ENCODE measurements at regions not wholly inside any gene's neighbourhood (a gene's known extent, or its start where the extent isn't known, plus 50 kb on each side); places are given as distances from the start of the nearest gene placed in this dataset.

DNA sequence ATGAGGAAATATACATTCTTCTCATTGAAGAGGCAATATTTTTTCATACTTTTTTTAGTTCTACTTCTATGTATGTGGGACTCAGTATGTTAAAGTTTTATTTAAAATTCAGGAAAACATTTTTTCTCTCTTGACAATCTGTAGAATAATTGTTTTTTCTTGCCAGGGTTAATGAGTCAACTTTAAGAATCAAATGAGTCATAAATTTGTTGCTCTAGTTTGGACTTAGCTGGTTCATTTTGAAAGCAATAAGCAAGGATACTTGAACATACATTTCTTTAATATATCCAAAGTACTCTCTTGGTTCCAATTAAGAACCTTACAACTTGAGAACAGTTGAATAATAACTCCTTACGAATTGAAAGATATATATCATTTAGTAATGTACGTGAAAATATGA, 1145.3 kb upstream of the B3GALT2 start:
- in situ Hi-C loops (cut with HindIII; ENCODE audit: low sequenced_read_pairs): no loop called here

DNA sequence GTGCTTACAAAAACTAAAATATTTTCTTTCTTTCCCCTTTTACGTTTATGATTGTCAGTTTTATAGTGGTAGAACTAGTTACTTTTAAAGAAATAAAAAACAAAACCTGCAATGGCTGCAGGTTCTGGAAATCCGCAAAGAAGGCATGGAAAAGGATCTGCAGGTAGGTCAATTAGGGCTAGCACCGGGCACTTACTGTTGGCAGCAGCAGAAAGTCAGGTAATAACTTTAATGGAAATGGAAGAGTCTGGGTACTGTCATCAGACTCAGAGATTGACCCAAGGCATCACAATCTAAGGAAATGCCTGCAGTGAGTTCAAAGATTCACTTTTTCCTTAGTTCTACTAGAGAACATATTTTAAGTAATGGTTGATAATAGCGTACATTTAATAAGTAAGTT, 1136.3 kb upstream of the B3GALT2 start:
- in situ Hi-C loops (cut with HindIII; ENCODE audit: low sequenced_read_pairs): no loop called here

DNA sequence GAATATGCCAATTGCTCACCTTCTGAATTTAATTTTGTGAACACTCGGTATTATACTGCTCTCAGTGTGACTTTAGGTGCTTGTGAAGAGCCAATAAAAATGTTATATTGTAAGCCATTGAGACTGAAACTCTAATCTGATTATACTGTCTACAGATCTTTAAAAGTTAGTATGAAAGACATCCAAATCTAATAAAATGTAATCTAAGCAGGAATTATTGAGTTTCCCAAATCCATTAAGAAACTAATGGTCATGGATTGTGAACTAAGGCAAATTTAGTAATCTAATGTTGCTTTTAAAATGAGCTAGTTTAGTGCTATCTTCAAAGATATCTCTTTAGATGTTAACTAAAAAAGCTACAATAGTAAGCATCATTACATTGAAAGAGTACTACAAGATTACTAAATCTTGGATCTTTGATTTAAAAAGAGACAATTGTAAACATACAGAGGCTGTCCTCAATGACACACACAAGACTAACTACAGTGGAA, 1132.4 kb upstream of the B3GALT2 start:
- in situ Hi-C loops (cut with HindIII; ENCODE audit: low sequenced_read_pairs): no loop called here

DNA sequence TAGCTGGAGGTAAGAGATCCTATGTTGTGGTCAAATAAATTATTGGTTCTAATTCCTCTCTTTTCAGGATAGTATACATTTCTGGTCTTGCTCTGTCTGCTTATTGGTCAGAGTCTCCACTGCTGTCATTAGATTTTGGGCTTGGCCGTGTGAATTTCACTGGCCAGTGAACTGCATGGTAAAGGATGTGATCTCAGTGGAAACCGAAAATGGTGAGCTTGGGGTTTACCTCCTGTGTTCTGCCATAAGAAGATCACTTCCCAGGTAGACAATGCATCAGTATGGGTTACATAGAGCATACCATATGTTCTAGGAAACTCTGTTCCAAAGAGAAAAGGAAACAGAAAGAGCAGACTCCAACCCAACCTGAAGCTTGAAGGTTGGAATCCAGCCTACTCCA, 1123.3 kb upstream of the B3GALT2 start:
- in situ Hi-C loops (cut with HindIII; ENCODE audit: low sequenced_read_pairs): no loop called here

DNA sequence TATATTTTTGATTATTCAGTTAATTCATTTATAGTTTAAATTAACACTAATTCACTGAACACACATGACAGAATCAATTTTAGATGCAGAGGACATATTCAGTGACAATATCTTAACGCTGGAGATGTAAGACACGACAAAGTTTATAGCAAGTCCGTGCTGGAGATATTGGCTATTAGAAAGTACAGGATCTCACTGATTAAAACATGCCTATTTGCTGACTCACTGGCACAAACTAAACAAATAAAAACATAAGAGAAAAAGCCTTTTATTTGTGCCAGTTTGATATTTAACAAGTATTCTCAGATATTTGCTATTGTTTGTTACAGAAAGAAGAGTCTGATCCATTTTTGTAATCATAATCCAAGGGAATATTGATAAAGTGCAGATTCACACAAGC, 1122.9 kb upstream of the B3GALT2 start:
- in situ Hi-C loops (cut with HindIII; ENCODE audit: low sequenced_read_pairs): no loop called here

DNA sequence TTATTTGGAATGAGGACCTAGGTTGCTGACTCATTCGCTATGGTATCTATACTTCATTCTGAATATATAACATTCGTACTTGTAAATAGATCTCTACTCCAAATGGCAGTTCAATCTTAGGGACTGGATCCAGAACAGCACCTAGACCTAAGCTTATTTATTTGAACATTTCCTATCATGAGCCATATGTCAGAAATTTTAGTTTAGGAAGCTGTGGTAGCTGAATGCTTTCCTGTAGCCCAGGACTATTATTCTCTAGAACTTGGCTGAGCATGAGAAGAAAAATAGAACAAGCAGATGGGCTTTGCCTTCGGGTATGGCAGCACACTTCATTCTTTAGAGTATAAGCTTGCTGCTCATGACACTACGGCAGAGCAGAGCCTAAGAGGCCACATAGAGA, 1114.4 kb upstream of the B3GALT2 start:
- in situ Hi-C loops (cut with HindIII; ENCODE audit: low sequenced_read_pairs): no loop called here

DNA sequence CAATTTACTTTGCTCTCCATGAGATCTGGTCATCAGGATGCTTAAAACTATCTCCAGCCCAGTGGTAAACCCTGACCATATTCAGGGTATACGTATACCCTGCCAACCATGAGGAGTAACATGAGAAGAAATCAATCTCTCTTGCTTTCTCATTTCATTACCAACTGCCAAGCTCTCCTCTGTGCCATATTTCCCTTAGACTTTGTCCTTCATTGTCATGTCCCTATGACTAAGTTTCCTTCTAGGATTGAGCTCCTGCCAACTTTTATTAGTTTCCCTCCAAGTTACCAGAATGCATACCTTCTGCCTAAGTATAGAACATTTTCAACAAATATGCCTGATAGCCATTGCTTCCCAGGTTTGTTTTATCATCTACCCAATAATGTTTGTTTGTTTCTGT, 1113.9 kb upstream of the B3GALT2 start:
- in situ Hi-C loops (cut with HindIII; ENCODE audit: low sequenced_read_pairs): no loop called here

DNA sequence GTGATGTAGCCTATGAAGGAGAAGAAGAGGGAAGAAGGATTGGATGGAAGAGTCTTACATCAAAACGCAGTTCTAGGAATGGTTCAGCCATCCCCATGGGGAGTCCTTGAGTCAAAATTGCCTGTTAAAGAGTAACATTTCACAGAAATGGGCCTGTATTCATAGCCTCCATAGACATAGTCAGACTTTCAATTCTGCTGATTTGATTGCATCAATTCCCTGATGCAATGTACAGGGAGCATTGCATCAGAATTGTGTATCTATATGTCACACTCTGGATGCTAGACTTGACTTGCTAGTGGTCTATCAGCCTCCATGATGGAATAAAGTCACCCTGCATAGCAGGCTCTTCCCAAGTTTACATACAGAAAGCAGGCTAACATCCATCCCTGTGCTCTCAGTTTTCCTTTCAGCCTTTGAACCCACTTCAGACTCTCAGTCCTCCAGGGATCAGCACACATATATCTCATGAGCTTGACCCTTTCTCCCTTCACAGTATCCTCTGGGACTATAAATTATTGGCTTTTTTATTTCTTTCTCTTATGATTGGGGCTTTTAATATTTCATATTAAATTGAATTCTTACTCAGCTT, 1111.7 kb upstream of the B3GALT2 start:
- in situ Hi-C loops (cut with HindIII; ENCODE audit: low sequenced_read_pairs): no loop called here

DNA sequence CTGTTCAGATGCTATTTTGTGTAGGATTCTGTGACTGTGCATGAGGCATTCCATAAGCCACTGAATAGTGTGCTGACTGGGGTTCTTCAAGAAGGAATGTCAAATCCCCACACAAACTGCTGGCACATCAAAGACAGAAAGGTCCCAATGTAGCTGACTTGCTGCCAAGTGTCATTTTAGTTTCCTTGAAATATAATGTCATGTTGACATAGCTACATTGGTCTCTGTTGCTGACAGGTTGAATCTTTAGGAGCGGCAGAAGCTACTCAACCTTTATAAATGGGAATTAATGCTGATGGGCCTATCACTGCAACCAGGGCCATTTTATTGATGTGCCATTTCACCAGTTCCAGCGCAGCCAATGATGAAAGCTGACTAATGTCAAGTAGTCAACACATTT, 1110.7 kb upstream of the B3GALT2 start:
- in situ Hi-C loops (cut with HindIII; ENCODE audit: low sequenced_read_pairs): no loop called here

DNA sequence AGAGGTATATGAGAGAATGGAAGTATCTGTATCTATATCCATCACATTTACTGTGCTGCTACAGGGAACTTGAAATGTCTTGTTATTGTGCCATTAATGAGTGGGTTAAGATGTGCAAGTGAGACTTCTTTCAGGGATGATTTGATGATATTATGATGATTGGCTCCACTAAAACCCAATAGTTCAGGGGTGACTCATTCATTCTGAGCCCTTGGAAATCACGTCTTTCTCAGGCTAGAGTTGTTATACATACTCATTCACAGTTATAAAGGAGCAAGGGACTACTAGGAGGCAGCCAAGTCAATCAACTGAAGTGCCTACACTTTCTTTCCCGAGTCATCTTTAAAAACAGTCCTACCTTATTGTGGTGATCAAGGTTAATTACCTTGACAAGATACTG, 1109.8 kb upstream of the B3GALT2 start:
- in situ Hi-C loops (cut with HindIII; ENCODE audit: low sequenced_read_pairs): no loop called here

DNA sequence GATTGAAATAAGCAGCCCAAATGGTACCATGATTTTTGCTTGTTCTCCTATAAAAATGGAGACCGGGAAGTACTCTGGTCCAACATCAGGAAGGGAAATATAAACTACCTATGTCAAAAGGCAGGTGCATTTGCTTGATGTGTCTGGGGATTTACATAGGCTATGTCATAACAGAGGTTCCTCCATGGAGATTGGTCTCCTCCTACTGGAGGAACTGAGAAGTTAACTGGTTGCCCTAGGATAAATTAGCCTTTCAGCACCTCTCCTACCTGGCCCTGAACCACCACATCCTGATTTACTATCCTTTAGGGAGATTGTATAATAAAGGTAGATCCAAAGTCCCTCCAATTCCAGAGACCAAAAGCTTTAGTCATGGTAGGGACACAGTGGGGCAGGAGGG, 1109.3 kb upstream of the B3GALT2 start:
- in situ Hi-C loops (cut with HindIII; ENCODE audit: low sequenced_read_pairs): no loop called here

DNA sequence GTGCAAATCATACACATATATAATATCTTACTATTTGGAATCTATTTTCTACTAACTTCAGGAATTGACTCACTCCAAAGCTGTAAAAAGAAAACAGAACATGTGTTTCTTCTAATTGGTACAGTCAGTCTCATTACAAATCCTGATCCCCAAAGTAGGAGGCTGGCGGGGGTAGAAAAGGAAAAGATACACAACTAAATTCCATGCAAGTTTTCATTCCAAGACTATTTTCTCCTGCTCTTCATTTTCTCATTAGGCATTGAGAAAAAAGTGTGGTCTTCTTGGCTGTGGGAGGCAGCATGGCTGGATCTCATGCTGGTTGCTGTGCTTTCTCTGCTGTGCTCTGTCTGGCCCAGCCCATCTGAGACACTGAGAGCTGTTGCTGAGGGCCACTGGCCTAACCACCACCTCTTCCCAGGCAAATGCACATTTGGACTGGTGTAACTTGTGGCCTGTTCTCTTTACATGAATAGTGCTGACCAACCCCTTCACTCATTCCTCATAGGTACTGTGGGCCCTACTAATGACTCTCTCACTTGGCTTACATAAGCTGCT, 1107.5 kb upstream of the B3GALT2 start:
- in situ Hi-C loops (cut with HindIII; ENCODE audit: low sequenced_read_pairs): no loop called here

DNA sequence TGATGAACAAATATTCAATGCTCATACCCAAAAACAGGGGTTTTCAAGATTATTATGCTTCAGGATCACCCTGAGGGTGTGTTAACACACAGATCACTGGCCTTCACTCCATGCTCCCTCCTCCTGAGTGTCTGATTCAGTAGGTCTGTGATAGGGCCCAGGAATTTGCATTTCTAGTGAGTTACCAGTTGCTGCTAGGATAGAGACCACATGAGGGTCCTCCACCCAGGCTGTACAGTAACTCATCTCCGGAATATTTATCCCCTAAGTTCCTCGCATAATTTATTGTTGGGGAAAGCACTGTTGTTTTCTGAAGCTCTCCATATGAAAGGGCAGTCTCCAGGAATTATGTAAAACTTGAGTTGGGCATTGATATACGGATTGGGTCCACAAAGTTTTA, 1106.6 kb upstream of the B3GALT2 start:
- in situ Hi-C loops (cut with HindIII; ENCODE audit: low sequenced_read_pairs): no loop called here

DNA sequence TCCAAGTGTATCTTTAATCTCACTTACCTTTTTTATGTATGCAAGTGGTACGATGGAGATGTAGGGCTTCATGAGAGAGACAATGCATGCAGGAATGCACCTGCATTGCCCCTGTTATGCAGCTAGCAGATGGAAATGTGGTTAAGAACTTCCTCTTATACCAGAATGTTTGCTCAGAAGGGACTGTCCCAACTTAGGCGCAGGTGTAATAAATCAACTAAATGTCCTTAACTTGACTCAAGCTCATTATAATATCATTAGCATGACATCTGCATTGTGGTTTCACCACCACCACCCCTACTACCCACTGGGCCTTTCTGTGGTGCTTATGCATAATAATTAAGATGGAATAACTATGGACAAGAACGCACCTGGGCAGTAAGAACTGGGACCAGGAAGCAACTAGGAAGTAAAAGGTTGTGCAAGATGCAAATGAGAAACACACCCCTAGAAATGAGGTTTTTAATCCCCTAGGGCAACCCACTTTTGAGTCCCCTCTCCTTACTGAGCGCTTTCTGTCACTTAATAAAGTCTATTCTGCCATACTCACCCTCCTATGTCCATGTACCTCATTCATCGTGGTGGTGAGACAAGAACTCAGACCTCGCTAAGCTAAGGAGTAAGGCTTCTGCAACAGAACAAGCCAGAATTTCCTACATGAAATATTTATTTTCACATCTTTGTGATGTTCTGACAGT, 1103.3 kb upstream of the B3GALT2 start:
- in situ Hi-C loops (cut with HindIII; ENCODE audit: low sequenced_read_pairs): no loop called here

DNA sequence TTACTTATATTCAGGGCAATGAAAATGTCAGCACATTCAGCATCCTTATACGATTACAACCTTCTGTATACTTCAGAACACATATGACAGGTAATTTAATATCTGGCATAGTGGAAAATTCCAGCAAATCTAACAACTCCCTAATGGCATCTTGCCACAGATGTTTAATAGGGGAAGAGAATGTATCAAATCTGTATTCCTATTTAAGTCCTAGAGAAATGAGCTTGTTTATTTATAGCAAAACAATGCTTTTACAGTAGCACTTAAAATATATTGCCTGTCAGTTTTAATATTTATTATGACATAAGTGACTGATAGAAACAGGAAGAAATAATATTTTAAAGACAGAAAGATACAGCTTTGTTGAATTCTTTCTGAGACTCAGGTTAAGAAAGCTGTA, 1101.8 kb upstream of the B3GALT2 start:
- in situ Hi-C loops (cut with HindIII; ENCODE audit: low sequenced_read_pairs): no loop called here

DNA sequence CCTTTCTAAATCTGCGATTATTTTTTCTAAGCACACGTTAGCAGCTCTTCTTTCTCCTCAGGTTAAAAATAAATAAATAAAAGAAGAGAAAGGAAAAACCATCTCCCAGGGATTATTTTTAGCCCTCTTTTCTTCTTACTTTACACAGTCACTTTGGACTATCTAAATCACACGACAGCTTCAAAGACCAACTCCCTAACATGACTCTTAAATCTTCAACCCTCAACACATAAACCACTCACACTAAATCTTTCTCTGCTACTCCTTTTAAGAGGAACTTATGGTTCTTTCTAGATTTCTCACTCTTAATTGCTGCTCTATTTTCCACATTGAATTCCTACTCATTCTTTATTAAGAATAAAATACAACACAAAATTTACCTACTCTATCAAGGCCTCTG, 1095.0 kb upstream of the B3GALT2 start:
- in situ Hi-C loops (cut with HindIII; ENCODE audit: low sequenced_read_pairs): no loop called here

DNA sequence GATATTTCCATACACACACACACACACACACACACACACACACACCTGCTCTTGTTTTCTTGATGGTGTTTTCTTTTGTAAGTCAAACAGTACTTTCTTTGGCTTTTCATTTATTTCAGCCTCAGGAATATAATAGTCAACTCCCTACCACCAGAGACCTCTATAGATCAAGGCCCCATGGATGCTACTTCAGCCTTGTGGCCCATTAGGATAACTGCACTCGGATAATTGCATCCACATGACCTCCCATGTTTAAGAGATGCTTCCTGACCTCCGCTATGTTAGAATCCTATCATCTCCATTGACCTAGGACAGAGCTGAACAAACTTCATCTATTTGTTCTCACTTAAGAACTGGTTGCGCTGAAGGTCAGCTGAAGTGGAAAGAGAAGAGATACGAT, 1094.0 kb upstream of the B3GALT2 start:
- in situ Hi-C loops (cut with HindIII; ENCODE audit: low sequenced_read_pairs): no loop called here

DNA sequence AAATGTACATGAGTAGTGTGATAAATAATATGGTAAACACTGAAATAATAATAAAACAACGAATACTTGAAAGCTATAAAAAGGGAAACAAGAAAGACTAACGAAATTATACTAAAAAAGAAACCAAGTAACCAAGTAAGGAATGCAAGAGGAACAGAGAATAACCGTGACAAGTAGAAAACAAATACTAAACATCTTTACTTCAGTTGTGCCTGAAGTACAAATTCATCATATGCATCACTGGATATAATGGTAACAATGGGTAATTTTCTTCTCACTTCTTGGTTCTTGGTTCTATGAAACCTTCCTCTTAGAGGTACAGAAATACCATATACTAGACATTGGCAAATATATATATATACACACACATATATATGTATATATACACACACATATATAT, 1093.6 kb upstream of the B3GALT2 start:
- in situ Hi-C loops (cut with HindIII; ENCODE audit: low sequenced_read_pairs): no loop called here

DNA sequence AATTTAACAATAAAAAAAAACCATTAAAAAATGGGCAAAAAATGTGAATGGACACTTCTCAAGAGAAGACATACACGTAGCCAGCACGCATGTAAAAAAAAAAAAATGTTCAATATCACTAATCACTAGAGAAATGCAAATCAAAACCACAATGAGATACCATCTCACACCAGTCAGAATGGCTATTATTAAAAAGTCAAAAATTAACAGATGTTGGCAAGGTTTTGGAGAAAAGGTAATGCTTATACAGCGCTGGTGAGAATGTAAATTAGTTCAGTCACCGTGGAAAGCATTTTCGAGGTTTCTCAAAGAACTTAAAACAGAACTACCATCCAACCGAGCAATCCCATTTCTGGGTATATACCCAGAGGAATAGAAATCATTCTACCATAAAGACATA, 1091.5 kb upstream of the B3GALT2 start:
- in situ Hi-C loops (cut with HindIII; ENCODE audit: low sequenced_read_pairs): no loop called here

DNA sequence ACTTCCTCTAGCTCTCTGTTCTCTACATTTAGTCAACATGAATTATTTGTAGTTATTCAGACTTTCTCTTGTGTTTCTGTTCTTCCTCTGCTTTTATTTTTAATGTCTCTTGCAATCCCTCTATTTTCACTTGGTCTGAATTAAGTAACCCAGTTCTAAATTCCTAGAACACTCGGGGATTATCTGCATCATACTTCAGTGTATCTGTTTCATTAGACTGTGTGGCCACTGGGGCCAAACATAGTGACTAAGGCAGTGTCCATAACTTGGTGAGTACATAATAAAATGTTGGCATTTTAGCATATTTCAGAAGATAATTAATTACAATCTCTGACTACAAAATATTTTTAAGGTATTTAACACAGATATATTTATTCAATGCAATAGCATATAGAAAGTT, 1087.2 kb upstream of the B3GALT2 start:
- in situ Hi-C loops (cut with HindIII; ENCODE audit: low sequenced_read_pairs): no loop called here

DNA sequence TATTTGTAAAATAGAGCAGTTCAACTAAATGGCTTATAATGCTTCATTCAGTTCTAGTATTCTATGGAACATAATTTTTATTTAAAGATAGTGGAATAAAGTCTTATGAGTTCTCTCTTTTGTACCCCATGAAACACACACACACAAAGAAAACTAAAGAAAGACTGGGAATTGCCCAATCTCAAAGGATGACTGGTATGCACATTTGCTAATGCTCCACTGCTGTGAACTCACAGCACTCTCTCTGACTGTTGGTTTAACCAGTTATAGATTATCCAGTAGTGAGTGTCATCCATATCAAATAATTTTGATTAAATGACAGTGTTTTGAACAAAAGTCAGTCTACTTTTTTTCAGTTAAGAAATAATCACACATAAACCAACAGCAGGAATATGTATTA, 1082.4 kb upstream of the B3GALT2 start:
- in situ Hi-C loops (cut with HindIII; ENCODE audit: low sequenced_read_pairs): no loop called here

DNA sequence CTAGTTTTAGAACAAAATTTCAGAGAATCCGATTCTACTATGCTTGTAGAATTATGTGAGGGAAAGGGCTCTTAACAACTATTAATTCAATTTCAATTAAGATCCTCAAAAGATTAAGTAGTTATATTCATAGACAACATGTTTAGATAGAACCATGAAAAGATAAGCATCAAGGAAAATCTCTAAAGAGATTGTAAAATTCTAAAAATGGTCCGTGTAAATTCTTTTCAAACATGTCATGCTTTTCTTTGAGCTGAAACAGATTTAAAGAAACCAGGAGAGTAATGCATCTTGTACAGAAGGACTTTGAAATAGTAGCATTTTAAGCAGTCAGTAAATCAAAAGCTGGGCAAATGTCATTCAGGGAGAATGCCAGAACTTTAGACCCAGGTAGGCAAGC, 1080.6 kb upstream of the B3GALT2 start:
- in situ Hi-C loops (cut with HindIII; ENCODE audit: low sequenced_read_pairs): no loop called here

DNA sequence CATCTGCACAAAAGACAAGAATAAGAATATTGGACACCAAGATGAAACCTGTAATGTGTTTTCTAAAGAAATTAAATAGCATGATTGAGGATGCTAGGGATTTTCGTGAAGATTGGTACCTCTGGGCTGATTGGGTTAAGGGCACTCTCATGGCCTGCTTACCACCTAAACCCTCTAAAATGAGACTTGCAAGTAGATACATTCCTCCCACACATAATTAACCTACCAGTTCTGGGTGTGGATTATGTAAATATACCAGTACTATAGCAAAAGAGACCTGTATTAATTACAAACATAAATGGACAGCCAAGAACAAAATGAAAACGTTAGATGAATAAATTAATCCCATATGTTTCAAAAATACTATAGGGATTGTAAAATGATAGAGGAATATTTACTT, 1069.6 kb upstream of the B3GALT2 start:
- in situ Hi-C loops (cut with HindIII; ENCODE audit: low sequenced_read_pairs): no loop called here

Measured in endothelial cell of hepatic sinusoid (primary cell).